DND-41 (cell line): ENCODE measurements at regions not wholly inside any gene's neighbourhood (a gene's known extent, or its start where the extent isn't known, plus 50 kb on each side); places are given as distances from the start of the nearest gene placed in this dataset.

ENCODE experiments used
- CTCF ChIP-seq: IDR thresholded peaks from 2 replicates; pipeline ENCODE4 v1.5.1; 2012; ENCODE audit warnings: borderline replicate concordance, low read length, moderate library complexity, mild to moderate bottlenecking; ENCODE audit not compliant: poor library complexity, severe bottlenecking; ENCODE audit errors: extremely low read depth
- EZH2 ChIP-seq: IDR thresholded peaks from 3 replicates; pipeline ENCODE4 v1.6.1; 2012; ENCODE audit warnings: borderline replicate concordance, low read depth, mild to moderate bottlenecking, moderate library complexity, low read length, inconsistent platforms; ENCODE audit not compliant: severe bottlenecking

- no peak for TF ChIP-seq CTCF
- TF ChIP-seq EZH2: no peak
Measured at GRCh38 chrX:16479206-16479869, 170.6 kb upstream of the S100G start.
